NCI-H1930 (cell line): ENCODE measurements at regions not wholly inside any gene's neighbourhood (a gene's known extent, or its start where the extent isn't known, plus 50 kb on each side); places are given as distances from the start of the nearest gene placed in this dataset.

Experiments
- DNase-seq, 2 experiments: peaks; one replicate each; lab custom pipeline; 2025; lab: John Stamatoyannopoulos, UW

DNA sequence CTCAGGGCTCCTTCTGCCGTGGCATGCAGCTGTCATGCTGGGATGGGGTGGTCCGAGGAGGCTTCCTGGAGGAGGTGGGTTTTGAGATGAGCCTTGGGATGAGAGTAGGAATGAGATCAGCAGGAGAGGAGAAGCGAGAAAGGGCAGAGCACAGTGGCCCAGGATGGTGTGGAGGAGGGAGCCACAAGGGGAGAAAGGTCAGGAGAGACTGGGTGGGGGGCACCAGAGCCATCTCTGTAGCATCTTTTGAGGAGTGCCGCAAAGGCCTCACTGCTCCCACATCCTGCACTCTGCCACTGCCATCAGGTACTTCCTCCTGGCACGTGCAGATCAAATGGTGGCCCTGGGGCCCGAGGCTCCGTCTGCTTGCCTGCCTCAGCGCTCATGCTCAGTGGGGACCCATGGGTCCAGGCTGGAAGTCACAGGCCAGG, 150.2 kb downstream of the MACROH2A1 start:
- DNase-seq, result no peak

DNA sequence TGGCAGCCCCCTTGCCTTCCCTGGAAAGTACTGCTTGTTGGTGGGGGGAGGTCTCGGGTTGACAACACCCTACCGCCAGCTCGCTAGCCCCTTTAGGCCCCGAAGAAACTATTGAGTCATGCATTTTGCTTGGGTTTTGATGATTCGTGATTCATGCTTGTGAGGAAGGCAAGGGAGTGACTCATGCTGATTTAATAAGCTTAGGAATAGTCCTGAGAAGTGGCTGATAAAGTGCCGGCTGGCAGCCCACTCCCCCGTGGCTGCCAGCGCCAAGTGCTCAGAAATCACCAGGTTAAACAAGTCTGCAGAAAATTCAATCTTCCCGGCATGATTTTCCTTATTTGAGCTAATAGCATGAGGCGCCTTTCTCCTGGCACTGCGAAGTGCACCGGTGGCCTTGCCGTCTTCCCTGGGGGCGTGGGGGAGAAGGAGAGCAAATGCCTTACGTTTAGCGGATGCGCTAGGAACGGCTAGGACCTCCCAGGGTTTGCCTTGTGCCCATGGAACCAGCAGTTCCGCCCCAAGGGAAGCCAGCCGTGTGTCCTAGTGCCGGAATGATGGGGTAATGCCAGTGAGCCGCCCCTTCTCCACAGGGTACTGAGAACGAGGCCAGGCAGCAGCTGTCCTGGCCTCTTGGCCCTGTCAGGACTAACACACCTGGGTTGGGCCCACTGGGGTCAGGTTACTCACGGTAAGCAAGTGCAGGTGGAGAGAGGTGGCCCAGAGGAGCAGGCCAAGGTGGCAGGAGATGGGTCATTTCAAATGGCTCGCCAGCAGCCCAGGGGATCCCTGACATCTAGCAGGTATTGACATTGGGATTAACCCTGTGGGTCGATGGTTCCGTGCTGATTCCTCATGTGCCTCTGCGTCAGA, 151.9 kb downstream of the MACROH2A1 start:
- DNase-seq, result no peak

DNA sequence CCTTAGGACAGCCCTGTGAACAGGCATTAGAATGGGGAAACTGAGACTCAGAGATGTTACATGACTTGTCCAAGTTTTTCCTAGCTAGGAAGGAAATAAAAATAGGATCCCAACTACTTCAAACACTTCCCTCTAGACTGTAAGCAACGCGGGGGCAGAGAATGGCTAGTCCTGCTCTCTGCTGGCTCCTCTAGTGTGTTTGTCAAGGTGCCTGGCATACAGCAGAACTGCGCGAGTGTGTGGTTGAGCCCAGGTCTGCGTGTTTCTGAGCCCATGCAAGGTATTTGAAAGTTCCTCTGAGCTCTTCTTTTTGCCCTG, 152.5 kb downstream of the MACROH2A1 start:
- no peak for DNase-seq

DNA sequence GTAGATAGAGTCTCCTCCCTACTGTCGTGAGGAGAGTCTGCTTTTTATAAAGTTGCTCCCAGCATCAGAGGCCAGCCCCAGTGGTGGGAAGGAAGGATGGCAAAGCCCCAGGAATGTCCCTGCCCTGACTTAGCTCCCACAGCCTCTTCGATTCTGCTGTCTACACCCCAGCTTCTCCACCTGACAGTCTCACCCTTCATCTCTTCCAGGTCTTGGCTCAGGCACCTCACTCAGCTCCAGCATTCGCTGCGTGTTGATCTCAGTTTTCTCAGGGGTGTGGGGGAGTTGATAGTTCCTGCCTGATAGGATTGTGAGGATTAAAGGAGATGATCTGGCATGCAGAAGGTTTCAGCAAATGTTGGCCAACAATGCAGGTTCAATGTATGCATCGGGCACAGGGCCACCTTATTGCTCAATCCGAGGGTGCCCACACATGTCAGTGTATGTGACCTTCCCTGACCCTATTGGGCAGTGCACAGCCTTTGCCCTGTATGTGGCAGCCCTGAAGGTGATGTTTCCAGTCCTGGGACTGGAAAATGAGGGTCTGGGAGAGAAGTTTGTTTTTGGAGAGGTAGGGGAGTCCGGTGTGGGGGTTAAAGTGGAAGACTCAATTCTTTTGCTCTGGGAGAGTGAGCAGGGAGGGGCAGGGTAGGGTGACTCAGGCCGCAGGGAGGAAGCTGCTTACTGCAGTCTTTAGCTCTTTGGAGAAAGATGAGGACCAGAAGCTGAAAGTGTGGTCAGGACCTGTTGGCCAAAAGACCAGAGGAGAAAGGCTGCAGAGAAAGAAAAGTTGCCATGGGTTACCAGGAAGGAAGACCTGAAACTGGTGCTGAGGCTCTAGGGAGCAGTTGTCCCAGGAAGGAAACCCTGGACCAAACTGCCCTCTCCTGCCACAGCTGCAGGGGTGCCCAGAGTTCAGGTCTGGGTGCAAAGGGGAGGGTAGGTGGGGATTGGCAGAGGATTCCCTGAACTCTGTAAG, 153.2 kb downstream of the MACROH2A1 start:
- no peak for DNase-seq

DNA sequence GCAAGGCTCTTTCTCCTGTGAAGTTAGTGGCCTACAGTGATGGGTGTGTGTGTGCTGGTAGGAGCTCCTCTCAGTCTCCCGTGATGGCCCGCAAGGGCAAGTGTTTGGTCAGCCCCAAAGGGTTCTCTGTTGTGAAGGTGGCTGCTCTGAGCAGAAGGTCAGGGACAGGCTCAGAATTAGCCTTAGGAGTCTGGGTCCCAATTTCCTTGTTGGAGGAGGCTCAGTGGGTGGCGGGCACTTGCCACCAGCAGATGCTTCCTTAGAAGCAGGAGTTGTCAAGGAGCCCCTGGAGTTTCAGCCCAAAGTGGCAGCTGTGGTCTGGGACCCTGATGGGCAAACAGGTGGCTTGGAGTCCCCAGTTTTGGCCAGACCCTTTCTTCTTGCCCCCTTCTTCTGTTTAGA, 154.4 kb downstream of the MACROH2A1 start:
- DNase-seq, result no peak

DNA sequence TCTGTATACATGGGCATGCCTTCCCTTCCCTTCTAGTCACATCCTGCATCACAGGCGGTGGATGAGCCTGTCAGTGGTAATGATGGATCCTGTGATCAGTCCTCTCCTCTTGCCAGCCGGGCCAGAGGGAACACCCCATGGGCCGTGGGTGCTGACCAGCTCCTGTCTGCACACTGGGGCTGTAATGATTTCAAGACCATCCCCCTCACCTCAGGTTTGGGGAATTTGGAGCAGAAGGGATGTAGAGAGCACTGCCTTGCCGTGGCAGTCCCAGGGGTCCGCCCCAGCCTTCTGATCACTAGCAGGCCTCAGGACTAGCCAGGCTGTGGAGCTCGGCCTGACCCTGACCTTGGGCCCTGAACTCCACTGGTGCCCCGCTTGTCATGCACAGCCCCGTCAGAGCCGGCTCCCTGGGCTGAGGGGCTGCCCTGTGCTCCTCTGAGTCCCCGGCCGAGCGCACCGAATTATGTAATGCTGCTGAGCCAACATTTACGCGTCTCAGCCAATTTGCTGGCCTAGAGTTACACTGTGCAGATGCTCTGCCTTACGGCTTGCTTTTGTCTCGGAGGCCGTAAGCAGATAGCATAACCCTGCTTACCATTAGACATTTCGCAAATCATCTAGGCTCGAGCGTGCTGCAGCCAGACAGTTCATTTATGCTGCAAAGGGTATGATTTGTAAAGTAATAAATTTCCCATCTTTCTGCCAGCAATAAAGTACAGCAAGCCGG, 155.3 kb downstream of the MACROH2A1 start:
- DNase-seq, result no peak

DNA sequence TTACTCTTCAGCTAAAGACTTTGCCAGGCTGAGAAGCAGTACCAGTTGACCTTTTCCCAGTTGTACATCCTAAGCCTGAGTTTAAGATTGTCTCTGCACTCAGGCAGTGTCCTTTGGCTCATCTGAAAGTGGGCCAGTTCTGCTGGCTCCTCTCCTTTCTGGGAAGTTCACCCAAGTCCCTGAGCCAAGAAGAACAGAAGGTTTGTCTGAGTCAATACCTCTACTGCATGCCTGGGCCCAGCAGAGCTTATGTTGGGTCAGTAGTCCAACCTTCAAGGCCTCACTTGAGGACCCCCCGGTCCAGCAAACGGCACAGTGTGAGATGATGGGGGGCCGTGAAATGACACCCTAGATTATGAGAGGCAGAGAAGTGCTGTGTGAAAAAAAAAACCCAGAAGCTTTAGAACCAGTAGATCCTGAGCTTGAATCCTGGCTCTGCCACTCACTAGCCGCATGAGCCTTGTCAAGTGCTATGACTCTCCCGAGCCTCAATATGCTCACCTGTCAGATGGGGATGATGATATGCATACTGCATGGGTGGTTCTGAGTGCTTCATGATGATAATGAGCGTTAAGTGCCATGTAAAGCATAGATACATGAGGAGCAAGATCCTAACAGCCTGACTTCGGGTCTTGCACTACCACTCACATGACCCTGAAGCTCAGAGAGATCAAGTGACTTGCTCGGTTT, 156.0 kb downstream of the MACROH2A1 start:
- DNase-seq, result no peak

DNA sequence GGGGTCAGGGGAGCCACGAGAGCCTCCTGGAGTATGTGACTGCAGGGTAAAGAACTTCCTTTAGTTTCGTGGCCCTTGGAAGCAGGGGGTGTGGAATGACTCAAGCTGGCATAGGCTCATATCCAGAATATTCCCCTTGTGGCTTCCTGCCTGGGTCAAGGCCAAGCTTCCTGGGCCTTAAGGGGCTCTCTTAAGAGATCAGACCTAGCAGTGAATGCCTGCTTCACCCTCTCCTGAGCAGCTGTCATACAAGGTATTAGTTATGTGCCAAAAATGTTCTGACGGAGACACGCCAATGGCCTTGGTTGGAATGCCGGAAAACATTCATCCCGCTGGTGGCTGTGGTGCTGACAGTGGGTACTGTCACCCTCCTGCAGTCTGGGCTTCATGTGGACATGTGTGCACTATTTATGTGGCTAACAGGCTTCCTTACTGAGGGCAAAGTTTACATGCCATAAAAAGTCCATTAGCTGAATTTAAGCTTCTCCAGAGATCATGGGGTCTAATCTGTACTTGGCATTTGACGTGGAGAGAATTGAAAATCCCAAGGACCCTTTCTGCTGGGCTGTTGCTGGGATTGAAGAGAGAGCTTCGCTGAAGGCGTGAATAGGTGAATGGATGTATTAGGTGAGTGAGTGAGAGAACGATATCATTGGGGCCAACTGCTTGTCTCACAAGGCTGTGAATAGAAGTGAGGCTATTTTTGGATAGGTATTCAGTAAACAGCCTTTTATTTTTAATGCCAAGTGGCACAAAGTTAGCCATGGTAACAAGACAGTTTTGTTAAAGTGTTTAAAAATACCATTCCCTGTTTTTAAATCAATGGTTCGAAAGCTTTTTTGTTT, 156.8 kb downstream of the MACROH2A1 start:
- DNase-seq, result no peak

DNA sequence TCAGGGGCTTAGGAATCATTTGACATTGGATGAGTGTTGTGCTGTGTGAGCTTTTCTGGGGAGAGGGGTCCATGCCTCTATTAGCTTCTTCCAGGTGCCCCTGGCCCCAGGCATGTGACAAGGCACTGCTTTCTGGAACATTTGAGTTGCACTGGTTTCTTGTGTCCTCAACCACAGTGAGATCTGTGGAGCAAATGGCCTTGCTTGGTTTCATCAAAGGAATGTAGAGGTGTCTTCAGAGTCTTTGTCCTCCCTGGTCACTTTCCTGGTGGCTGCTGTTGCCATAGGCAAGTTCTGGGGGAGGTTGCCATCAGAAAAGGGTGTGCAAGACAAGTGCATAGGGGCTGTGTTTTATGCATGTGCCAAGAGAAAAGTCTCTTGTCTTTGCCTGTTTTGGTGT, 157.5 kb downstream of the MACROH2A1 start:
- no peak for DNase-seq

DNA sequence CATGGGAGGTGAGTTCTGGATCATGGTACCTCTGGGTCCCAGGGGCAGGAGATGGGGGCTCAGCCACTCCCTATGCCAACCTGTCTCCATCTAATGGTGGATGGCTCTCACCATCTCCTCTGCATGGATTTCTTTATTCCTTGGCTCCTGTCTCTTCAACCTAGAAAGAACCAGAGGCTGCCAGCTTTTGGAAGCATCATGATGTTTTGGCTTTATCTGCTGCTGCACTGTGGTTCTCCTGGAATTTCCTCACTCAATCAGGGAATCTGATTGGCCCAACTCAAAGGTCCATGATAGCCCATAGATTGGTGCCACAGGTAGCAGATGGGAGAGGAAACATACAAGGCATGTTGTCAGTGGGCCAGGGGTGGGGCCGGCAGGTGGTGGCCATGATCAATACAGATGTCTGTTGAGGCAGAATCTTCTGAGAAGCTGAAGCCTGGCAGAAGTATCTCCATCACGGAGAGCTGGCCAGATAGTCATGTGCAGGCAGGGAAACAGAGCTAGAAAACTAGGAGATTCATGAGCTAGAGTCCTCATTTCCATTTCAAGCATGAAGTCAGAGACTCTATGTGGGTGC, 158.2 kb downstream of the MACROH2A1 start:
- DNase-seq, result no peak

DNA sequence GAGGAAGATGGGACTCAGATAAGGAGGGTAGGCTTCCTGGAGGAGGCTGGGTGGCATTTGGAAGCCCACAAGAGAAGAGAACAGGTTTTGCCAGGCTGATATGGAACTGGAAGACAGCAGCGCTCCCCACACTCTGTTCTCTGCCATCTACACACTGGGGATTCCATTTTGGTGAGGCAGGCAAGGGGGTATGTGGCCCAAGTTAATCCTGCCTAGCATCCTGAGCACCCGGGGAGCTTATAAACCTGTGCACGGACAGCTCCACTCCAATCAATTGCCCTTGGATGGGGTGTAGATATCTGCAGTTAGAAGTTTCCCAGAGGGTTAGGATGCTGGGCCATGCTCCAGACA, 158.8 kb downstream of the MACROH2A1 start:
- DNase-seq, result no peak

DNA sequence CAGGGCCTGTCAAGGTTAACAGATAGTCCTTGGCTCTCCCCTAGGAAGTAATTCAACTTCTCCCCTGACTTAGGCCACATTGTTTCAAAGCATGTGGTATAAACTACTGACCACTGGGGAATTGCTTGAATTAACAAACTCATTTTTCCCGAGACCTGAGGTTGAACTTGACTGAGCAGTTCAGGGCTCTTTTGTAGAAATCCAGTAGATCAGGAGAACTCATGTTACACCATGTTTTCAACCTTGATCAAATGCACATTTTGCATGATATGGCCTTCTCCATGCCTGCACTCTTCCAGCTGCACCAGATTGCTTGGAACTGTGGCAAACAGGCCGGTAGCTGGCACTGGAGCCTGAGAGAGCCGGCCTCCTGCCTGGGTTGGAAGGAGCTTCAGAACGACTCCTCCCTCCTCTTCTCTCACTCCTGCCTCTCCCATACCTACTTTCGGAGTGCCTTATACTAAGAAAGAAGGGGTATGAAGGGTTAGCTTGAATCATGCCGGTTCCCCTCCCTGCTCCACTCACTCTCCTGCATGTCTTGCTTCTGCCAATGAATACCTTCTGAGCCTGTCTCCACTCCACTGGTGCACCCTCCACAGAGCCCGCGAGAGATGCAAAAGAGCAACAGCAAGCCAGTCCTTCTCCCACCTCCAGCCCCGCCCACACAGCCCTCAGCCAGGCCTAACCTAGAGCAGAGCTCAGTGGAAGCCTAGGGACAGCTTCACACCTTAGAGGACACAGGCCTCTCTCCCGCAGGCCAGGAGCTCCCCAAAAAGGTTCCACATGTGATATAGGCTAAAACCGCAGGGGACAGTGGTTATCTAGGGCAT, 159.4 kb downstream of the MACROH2A1 start:
- DNase-seq, result no peak

DNA sequence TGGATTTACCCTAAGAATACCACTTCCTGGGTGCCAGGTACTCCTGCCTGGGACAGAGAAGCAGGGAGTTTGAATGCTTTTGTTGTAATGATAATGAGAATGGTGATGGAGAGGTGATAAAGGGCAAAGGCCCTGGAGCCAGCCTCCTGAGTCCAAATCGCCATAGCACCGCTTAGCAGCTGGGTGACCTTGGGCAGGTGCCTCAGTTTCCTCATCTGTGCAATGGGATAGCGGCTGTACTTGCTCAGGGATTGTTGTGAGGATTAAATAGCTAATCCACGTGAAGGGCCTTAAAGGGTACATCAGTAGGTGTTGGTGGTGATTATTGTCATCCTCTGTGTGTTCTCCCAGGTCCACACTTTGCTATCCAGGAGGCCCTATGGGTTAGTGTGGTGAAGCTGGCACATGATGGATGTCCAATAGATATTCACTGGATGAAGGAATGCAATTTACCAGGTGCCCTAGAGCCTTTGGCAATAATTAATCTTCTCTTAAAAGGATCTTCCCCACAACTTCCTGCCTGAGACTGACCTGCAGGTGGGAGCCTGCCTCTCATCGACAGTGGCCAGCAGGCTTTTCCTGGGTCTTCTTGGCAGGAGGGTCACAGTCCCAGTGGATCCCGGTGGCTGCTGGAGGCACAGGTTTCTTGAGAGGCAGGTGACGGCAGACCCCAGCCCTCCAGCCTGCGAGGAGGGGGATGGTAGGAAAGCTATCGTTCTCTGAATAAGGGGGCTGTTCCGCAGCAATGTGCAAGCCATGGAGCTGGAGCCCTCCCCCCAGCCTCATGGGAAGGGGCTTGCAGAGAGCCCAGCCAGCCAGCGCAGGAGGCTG, 160.2 kb downstream of the MACROH2A1 start:
- no peak for DNase-seq

DNA sequence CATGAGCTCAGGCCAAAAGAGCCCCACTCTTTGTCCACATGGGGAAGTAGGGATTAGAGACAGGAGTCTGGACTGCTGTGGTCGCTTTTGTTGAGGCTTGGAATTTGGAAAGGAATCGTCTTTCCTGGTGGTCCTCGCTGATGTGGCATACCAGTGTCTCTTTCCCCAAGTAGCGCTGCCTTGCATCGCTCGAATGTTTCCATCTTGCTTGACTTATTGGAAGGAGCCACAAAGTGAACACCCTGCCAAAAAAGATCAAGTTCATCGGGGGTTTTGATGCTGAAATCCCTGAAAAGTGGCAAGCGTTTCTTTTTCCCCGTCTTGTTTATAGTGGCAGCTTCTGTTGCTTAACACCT, 161.3 kb downstream of the MACROH2A1 start:
- no peak for DNase-seq

DNA sequence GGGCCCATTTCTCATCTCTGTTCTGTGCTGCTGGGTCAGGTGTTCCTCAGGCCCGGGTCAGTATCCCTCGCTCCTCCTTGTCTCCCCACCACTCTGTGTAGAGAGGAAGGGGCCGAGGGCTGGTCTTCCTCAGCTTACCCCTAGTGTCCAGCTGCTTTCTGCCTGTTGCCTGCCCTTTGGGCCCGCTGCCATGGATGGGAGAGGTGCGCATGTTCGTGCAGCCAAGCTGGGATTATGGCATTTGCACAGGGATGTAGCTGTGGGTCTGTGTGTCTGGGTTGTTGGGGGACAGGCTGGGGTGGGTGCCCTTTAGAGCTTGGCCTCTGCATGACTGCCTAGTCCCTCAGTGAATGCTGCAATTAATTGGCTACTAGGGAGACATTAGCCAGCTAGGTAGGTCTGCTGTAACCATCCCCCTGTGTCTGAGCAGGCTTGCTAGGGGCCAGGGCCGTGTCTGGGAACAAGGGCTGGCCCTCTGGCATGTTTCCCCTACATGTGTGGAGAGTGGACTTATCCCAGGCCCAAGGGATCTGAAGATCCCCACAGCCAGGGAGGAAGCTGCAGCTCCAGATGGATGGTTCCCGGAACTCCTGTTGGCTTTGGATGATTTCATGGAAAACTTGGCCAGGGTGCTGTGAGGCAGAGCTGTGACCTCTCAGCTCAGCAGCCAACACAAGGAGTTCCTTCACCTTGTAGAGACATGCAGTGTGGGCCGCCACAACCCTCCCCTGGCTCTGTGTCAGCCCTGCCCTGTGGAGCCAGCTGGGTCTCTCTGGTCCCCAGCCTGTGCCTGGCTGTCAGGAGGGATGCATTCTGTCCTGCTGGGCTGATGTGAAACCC, 161.9 kb downstream of the MACROH2A1 start:
- no peak for DNase-seq

DNA sequence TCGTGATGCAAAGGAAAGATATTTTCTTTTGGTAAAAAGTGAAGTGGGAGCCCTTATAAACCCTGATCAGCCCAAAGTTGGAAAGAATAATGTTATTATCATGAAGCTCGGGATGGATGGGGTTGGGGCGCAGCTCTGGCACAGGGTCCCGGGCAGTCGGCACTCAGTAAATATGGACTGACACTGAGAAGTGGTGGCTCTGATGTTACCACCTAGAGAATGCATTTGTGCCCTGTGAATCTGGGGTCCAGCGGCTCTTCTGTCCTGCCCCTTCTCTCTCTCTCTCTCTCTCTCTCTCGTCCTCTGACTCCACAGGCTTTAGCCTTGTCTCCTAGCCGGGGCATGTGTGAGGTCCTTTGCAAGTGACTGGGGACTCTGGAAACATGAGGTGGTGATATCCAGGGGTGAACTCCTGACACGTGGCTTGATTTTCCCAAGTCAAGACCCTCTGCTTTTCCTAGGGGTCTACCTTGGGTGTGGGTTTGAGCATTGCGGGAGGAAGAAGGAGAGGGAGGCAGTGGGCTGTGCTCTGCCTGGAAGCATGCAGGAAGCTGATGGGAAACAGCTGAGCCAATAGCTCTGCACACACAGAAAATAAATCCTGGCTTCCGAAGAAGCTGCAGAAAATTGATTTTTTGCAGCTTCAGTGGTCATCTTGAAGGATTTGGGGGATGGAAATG, 162.7 kb downstream of the MACROH2A1 start:
- no peak for DNase-seq

DNA sequence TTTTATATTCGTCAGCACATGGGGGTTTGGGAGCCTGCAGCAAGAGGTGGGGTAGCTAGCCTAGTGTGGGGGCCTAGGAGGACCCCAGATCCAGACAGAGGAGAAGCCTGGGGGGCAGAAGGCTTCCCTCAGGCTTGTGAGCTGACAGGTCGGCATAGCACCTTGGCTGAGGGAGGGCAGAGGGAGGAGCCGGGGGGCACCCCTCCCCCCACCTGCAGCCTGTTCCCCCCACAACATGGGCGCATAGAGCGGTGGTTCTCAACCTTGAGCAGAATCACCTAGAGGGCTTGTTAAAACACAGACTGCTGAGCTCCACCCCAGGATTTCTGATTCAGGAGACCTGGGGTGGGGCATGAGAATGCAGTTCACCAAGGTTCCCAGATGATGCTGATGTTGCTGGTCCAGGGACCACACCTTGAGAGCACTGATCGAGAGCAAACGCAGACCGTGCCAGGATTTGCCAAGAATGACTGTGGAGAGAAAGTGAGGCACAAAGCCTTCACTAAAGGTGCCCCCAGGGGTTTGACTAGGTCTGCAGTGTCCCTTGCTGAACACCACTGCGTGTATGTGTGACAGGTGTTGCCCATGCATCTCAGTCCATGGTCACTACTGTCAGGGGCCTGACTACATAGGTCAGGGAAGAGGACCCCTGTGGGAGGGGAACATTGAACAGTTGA, 163.3 kb downstream of the MACROH2A1 start:
- DNase-seq, result no peak
